Activated T-cell treated with anti-CD3 and anti-CD28 coated beads, Interleukin-2, amount 50 U/mL, for 24 hours (primary cell): ENCODE measurements at regions not wholly inside any gene's neighbourhood (a gene's known extent, or its start where the extent isn't known, plus 50 kb on each side); places are given as distances from the start of the nearest gene placed in this dataset.
"Not testable (repeated sequence)": the region's sequence is repeated elsewhere in the genome, so short reads cannot be mapped to it uniquely, and the experiment has no call there.

Experiments
- DNase-seq: peaks from one replicate; pipeline ENCODE4 v3.0.0-alpha.2; 2020
- H3K27ac Mint-ChIP-seq: 2 replicates; pipeline ENCODE4 v1.8.0; 2020; ENCODE audit warnings: mild to moderate bottlenecking, mixed read lengths
- H3K27me3 Mint-ChIP-seq: 2 replicates; pipeline ENCODE4 v1.8.0; 2020; ENCODE audit warnings: mixed read lengths
- H3K36me3 Mint-ChIP-seq: 2 replicates; pipeline ENCODE4 v1.8.0; 2020; ENCODE audit warnings: low read depth, mixed read lengths
- H3K4me1 Mint-ChIP-seq: 2 replicates; pipeline ENCODE4 v1.8.0; 2020; ENCODE audit warnings: low read depth, mixed read lengths
- H3K4me3 Mint-ChIP-seq: 2 replicates; pipeline ENCODE4 v1.8.0; 2020; ENCODE audit warnings: mild to moderate bottlenecking, moderate library complexity, mixed read lengths
- H3K9me3 Mint-ChIP-seq: 2 replicates; pipeline ENCODE4 v1.8.0; 2020; ENCODE audit warnings: mixed read lengths

- Mint-ChIP-seq H3K27me3 (peaks cover 30% of the 10 kb centered on the region), H3K4me1 (no peaks in the 10 kb centered on the region), H3K4me3 (no peak overlapping the region), H3K36me3 (no peaks in the 10 kb centered on the region), H3K27ac (no peak overlapping the region), H3K9me3 (no peaks in the 10 kb centered on the region)
- DNase-seq = no peak
These were observed 369.2 kb upstream of the NRP1 start for GRCh38 chr10:33703501-33704213.

- H3K27ac Mint-ChIP-seq = no peak overlapping the region
- DNase-seq = no peak
- no peaks in the 10 kb centered on the region for H3K36me3 Mint-ChIP-seq
- H3K27me3 Mint-ChIP-seq = peaks cover 17% of the 10 kb centered on the region
- H3K4me3 Mint-ChIP-seq = no peak overlapping the region
- no peaks in the 10 kb centered on the region for H3K4me1 Mint-ChIP-seq
- no peaks in the 10 kb centered on the region for H3K9me3 Mint-ChIP-seq
These were observed 363.6 kb upstream of the NRP1 start for GRCh38 chr10:33698033-33698432.

GRCh38 chr10:33697016-33697415 lies 362.5 kb upstream of the NRP1 start:
- H3K27me3 Mint-ChIP-seq = peaks cover 16% of the 10 kb centered on the region
- no peak overlapping the region for H3K4me3 Mint-ChIP-seq
- no peaks in the 10 kb centered on the region for H3K4me1 Mint-ChIP-seq
- peaks cover 3% of the 10 kb centered on the region for H3K9me3 Mint-ChIP-seq
- no peak for DNase-seq
- no peaks in the 10 kb centered on the region for H3K36me3 Mint-ChIP-seq
- H3K27ac Mint-ChIP-seq = no peak overlapping the region

DNA sequence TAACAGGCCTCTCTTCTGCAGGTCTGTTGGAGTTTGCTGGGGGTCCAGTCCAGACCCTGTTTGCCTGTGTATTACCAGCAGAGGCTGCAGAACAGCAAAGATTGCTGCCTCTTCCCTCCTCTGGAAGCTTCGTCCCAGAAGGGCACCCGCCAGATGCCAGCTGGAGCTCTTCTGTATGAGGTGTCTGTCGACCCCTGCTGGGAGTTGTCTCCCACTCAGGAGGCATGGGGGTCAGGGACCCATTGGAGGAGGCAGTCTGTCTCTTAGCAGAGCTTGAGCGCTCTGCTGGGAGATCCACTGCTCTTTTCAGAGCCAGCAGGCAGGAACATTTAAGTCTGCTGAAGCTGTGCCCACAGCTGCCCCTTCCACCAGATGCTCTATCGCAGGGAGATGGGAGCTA lies 361.1 kb upstream of the NRP1 start:
- H3K4me3 Mint-ChIP-seq = no peak overlapping the region
- peaks cover 14% of the 10 kb centered on the region for H3K27me3 Mint-ChIP-seq
- DNase-seq = no peak
- no peak overlapping the region for H3K27ac Mint-ChIP-seq
- peaks cover 12% of the 10 kb centered on the region for H3K9me3 Mint-ChIP-seq
- H3K4me1 Mint-ChIP-seq = no peaks in the 10 kb centered on the region
- no peaks in the 10 kb centered on the region for H3K36me3 Mint-ChIP-seq

DNA sequence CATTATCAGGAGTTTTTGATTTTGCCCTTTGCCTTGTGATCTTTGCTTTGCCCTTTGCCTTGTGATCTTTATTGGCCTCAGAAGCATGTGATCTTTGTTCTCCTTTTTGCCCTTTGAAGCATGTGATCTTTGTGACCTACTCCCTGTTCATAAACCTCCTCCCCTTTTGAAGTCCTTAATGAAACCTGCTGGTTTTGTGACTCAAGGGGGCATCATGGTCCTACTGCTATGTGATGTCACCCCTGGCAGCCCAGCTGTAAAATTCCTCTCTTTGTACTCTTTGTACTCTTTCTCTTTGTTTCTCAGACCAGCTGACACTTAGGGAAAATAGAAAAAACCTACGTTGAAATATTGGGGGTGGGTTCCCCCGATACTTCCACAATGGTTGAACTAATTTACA lies 356.1 kb upstream of the NRP1 start:
- not testable (repeated sequence) for H3K4me1 Mint-ChIP-seq

GRCh38 chr10:33688506-33688905 lies 354.0 kb upstream of the NRP1 start:
- H3K9me3 Mint-ChIP-seq = peaks cover 22% of the 10 kb centered on the region
- DNase-seq = no peak
- H3K4me3 Mint-ChIP-seq = no peak overlapping the region
- peaks cover 3% of the 10 kb centered on the region for H3K27me3 Mint-ChIP-seq
- no peak overlapping the region for H3K27ac Mint-ChIP-seq
- H3K36me3 Mint-ChIP-seq = no peaks in the 10 kb centered on the region
- H3K4me1 Mint-ChIP-seq = no peaks in the 10 kb centered on the region

More for the DNA sequence above, 356.1 kb upstream of the NRP1 start:
- not testable (repeated sequence) for H3K27me3 Mint-ChIP-seq, H3K36me3 Mint-ChIP-seq, H3K4me3 Mint-ChIP-seq, DNase-seq, H3K27ac Mint-ChIP-seq
- H3K9me3 Mint-ChIP-seq = peaks cover 22% of the 10 kb centered on the region

DNA sequence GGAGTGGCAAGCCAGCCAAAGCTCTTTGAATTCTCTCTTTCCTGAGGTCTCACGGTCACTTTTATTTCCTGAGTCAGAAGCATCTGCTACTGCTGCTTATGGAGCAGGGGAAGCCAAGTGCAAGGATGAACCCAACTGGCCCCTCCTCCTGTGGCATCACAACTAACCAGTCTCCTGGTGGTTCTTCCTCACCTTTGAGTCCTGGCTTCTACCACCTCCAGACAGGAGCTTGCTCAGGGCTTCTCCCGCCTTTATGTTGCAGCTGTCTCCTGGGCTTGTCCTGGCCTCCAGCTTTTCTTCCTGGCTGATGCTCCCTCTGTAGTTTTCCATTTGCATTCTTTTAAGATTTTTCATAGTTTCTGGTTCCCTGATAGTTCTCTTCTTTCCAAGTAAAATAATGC lies 349.7 kb upstream of the NRP1 start:
- Mint-ChIP-seq H3K4me1 (no peaks in the 10 kb centered on the region), H3K4me3 (no peak overlapping the region), H3K9me3 (no peaks in the 10 kb centered on the region), H3K27me3 (no peaks in the 10 kb centered on the region), H3K36me3 (no peaks in the 10 kb centered on the region), H3K27ac (no peak overlapping the region)
- DNase-seq = no peak

DNA sequence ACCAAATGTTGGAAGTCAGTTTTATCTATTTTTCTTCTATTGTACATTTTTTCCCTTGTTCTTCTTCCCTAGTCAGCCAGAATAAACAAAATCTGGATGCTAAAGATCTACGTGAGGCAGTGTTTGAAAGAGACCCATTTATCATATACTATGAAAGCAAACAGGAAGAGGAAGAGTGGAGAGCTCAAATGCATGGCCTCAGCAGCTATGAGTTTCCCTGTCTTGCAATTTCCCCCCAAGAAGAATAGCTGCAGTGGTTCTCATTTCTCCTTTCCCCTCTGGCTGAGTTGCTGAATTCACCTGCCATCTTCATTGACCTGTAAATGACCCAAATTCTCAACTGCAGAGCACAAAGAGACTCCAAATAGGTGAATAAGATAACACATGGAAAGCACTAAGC lies 347.1 kb upstream of the NRP1 start:
- DNase-seq = no peak

DNA sequence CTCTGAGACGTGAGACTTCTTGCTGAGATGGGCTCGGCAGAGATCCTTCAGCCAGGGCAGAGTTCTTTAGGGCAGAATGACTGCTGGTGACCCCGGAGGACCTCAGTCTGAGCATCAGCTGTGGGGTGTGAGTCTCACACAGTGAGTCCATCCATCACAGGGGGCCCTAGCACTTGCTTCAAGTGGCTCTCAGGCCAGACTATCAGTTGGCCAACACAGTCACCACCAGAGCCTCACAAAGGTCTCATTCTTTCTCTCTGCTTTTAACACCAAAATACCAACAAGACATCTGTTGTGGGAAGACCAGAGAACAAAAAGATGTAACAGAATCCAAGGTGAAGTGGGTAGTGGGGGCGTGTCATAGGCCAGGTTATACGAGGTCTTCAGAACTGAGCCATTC lies 345.6 kb upstream of the NRP1 start:
- H3K9me3 Mint-ChIP-seq = no peaks in the 10 kb centered on the region
- no peaks in the 10 kb centered on the region for H3K36me3 Mint-ChIP-seq
- no peak overlapping the region for H3K27ac Mint-ChIP-seq
- no peak overlapping the region for H3K4me3 Mint-ChIP-seq
- DNase-seq = no peak
- no peaks in the 10 kb centered on the region for H3K4me1 Mint-ChIP-seq
- no peaks in the 10 kb centered on the region for H3K27me3 Mint-ChIP-seq

More for the DNA sequence above, 347.1 kb upstream of the NRP1 start:
- Mint-ChIP-seq H3K27me3 (no peaks in the 10 kb centered on the region), H3K4me1 (no peaks in the 10 kb centered on the region), H3K4me3 (no peak overlapping the region), H3K27ac (no peak overlapping the region), H3K36me3 (no peaks in the 10 kb centered on the region), H3K9me3 (no peaks in the 10 kb centered on the region)

- Mint-ChIP-seq H3K4me3 (no peak overlapping the region), H3K27ac (no peak overlapping the region), H3K27me3 (no peaks in the 10 kb centered on the region), H3K36me3 (no peaks in the 10 kb centered on the region), H3K4me1 (no peaks in the 10 kb centered on the region), H3K9me3 (no peaks in the 10 kb centered on the region)
- no peak for DNase-seq
These were observed 342.3 kb upstream of the NRP1 start for GRCh38 chr10:33676606-33677339.

- H3K4me3 Mint-ChIP-seq = no peak overlapping the region
- DNase-seq = no peak
- H3K27me3 Mint-ChIP-seq = no peaks in the 10 kb centered on the region
These were observed 340.6 kb upstream of the NRP1 start for GRCh38 chr10:33674986-33675599.

DNA sequence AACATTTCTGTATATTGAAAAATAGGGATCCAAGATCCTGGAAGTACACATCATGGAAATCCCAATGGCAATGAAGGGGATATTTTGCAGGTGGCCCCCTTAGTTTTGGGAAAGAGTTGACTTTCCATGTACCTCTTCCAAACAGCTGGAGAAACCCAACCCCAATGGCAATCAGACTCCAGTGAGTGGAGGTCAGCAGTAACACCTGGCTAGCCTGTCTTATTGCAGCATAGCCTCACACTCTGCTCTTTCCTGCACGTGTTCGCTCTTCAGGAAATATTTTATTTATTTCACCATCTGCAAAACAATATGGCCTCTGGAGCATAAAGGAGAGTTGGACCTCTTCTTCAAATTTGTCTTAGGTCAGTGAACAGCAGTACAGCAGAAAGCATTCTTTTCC lies 340.0 kb upstream of the NRP1 start:
- no peaks in the 10 kb centered on the region for H3K36me3 Mint-ChIP-seq
- no peak overlapping the region for H3K27ac Mint-ChIP-seq
- no peak overlapping the region for H3K4me3 Mint-ChIP-seq
- no peaks in the 10 kb centered on the region for H3K9me3 Mint-ChIP-seq
- no peaks in the 10 kb centered on the region for H3K4me1 Mint-ChIP-seq
- H3K27me3 Mint-ChIP-seq = no peaks in the 10 kb centered on the region
- no peak for DNase-seq

More at GRCh38 chr10:33674986-33675599, 340.6 kb upstream of the NRP1 start:
- Mint-ChIP-seq H3K36me3 (no peaks in the 10 kb centered on the region), H3K27ac (no peak overlapping the region), H3K9me3 (no peaks in the 10 kb centered on the region), H3K4me1 (no peaks in the 10 kb centered on the region)

- no peaks in the 10 kb centered on the region for H3K9me3 Mint-ChIP-seq
- H3K36me3 Mint-ChIP-seq = no peaks in the 10 kb centered on the region
- no peaks in the 10 kb centered on the region for H3K4me1 Mint-ChIP-seq
- no peak for DNase-seq
- H3K27me3 Mint-ChIP-seq = no peaks in the 10 kb centered on the region
- H3K27ac Mint-ChIP-seq = no peak overlapping the region
- no peak overlapping the region for H3K4me3 Mint-ChIP-seq
These were observed 339.5 kb upstream of the NRP1 start for GRCh38 chr10:33673839-33674415.

DNA sequence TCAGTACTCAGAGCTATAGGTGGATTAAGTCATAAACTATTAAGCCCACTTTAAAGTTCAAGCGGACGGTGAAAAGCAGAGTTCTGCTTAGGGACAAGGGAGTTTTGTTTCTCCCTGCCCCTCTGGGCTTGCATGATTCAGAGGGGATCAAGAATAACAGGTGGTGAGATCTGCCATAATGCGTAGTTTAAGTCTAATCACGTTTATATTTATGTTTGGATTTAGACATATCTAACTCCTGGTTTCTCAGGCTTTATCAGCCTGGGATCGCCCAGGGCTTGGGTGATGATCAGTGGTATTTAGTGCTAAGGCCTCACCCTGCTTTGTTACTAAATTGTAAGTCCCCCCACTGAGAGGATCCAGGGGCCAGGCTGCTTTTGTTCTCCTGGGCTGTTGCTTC lies 335.4 kb upstream of the NRP1 start:
- Mint-ChIP-seq H3K4me1 (peaks cover 5% of the 10 kb centered on the region), H3K36me3 (no peaks in the 10 kb centered on the region), H3K9me3 (no peaks in the 10 kb centered on the region), H3K4me3 (no peak overlapping the region), H3K27me3 (no peaks in the 10 kb centered on the region), H3K27ac (no peak overlapping the region)
- DNase-seq = no peak
